GM18907 (cell line): ENCODE measurements at regions not wholly inside any gene's neighbourhood (a gene's known extent, or its start where the extent isn't known, plus 50 kb on each side); places are given as distances from the start of the nearest gene placed in this dataset.
"Not testable (repeated sequence)": the region's sequence is repeated elsewhere in the genome, so short reads cannot be mapped to it uniquely, and the experiment has no call there.

Experiments
- ATAC-seq: cut with Tn5 transposase; IDR thresholded peaks from one replicate; pipeline ENCODE4 v1.9.1; 2021; ENCODE audit warnings: mild to moderate bottlenecking, moderate library complexity; ENCODE audit not compliant: unreplicated experiment

DNA sequence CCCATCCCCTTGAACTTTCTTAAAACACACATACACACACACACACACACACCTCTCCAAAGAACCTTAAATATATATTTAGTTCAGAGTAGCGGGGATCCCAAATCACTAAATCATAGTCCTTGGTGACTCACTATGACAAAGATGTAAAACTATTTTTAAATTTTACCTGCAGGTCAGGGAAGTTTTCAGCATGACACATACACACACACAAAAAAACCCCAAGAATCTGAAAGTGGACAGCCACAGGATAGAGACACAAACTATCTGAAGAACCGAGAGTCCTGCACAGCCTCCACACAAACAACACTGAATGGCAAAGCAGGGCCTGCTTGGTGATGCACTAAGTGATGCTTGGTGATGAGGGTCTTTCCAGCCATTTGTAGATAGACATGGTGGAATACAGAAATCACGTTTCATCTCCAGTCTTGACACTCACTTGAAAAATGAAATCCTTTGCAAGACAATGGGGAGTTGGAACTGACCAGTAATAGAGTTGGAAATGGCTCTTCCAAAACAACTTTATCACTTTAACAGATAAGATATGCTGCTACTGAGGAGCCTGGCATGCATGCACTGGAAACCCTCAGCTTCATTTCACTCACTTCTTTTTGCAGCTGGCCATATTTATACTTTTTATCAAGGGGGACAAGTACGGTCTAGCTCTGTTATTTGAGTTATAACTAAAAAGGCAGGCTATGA lies 307.3 kb downstream of the RAPGEF2 start:
- ATAC-seq, result no peak

DNA sequence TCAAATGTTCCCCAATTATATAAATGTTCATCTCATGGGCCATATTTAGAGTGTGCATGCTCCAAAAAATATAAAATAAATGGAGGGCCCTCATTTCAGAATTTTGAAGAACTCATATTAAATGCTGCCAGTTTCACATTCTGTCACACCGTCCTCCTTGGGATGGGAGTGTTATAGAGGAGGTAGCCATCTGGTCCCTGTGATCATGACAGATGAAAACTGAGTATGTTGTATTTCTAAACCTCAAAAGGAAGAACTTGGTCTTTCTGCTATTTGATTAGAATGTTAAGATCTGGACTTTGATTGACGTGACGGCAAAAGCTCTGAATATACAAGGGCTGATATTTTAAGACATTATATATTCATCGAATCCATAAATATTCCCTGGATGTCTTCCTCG lies 308.0 kb downstream of the RAPGEF2 start:
- ATAC-seq, result no peak

DNA sequence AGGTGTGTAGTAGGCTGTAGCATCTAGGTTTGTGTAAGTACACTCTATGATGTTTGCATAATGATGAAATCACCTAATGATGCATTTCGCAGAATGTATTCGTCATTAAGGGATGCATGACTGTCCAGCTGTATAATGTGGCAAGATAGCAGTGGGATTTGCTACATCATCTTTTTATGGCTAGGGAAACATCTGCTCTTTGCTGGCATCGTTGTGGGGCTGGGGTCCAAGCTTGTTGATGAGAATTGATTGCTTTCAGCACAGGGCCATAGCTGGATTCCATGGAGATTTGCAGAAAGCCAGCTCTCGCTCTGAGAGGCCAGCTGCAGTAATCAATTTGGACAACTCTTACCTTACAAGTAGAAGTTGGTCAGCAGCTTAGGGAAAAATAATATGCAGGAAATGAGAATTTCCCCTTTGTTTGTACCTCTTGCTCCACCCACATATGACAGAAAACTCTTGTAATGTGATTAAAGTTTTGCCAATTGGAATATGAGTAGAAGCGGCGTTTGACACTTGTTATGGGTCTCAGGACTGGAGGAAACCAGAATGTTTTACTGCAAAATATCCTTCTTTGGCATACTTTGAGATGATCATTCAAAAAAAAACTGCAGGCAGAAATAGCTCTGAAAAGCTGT lies 310.5 kb downstream of the RAPGEF2 start:
- no peak for ATAC-seq

- no peak for ATAC-seq
These were observed 311.4 kb downstream of the RAPGEF2 start for GRCh38 chr4:159414305-159414704.

DNA sequence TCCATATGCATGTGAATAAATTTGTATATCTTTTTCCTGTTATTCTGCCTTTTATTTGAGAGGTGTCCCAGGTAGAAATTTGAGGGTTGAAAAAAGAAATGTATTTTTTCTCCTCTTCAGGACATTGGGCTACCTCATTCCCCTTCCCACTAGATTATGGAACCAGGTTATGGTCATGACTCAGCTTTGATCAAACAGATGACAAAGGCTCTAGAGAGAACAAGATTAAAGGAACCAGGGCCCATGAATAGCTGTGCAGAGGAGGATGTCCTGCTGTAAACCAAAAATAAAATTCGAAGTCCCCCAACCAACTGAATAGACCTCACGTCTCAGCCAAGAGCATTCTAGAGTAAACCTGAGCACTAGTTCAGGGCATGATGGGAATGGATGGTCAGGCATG lies 313.2 kb downstream of the RAPGEF2 start:
- ATAC-seq, result no peak

DNA sequence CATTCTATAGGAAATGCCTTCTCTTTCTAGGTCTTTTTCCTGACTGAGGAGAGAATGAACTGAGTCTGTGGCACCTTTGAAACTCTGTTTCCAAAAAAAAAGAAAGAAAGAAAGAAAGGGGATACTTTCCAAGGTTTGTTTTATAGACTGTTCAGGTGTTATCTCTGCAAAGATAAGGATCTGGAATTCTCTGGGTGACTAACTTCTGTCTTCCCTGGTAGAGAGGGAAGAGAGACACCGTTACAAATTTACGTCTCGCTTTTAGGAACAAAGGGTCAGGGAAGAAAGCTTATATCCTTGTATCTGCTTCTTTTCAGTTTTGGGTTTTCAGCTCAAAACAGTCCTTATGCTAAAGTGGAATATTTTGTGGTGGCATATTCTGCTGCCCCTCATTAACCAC lies 314.1 kb downstream of the RAPGEF2 start:
- no peak for ATAC-seq

GRCh38 chr4:159420162-159421057 lies 317.5 kb downstream of the RAPGEF2 start:
- ATAC-seq, result no peak

- not testable (repeated sequence) for ATAC-seq
These were observed 318.2 kb downstream of the RAPGEF2 start for GRCh38 chr4:159421058-159421419.

GRCh38 chr4:159422019-159422418 lies 319.1 kb downstream of the RAPGEF2 start:
- no peak for ATAC-seq

- no peak for ATAC-seq
These were observed 319.7 kb downstream of the RAPGEF2 start for GRCh38 chr4:159422626-159423025.

DNA sequence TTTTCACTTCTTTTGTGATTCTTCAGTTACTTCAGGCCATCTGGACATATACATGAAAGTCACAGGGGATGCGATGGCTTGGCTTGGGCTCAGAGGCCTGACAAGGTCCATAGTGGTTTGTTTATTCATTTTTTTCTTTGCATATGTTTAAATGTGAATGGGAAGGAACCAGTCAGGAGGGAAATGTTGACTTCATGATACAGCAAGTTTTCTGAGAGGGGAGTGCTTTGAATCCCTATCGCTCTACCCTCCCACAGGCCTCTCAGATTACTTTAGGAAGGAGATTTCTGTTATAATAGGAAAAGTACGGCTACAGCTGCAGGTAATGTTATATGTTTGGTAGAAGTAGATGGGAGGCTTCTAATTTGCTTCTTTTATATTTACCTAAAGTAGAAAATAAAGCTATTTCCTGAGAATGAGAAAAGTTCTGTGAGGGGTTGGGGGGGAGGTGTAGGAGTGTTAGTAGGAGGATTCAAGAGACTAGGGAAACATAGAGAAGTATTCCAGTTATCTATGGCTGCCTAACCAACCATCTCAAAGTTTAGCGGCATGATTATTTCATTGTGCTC lies 322.9 kb downstream of the RAPGEF2 start:
- no peak for ATAC-seq

GRCh38 chr4:159428293-159428692 lies 325.4 kb downstream of the RAPGEF2 start:
- no peak for ATAC-seq

DNA sequence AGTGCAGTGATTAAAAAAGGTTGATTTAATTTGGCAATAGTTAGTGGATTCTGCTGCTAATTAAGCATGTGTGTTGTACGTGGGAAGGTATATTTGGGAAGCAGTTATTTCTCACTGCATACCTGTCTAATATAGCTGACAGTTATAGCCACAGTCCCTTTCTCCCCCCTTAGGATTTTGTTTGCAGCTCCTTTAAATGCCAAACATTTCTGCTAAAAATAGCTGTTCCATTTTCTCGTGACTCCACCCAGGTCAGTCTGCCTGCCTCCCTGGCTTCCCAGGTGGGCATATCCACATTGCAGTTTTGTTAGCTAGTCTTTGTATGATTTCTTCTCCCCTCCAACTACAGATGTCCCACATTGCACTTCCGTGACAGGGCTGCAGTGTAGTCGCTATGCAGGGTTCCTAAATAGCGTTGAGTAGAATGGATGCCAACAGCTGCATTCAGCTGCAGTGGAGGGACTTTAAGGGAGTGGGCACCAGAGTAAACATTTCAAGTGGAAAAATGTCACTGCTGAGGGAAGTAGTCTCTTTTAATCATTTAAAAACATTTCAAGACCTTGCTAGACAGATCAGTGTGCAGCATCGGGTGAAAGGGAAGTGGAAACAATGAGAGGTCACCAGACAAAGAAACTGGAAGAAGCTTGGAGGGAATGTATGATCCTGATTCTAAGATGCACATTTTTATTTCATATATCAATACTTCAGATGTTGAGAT lies 326.3 kb downstream of the RAPGEF2 start:
- ATAC-seq, result no peak

GRCh38 chr4:159429693-159430035 lies 326.8 kb downstream of the RAPGEF2 start:
- ATAC-seq, result no peak

DNA sequence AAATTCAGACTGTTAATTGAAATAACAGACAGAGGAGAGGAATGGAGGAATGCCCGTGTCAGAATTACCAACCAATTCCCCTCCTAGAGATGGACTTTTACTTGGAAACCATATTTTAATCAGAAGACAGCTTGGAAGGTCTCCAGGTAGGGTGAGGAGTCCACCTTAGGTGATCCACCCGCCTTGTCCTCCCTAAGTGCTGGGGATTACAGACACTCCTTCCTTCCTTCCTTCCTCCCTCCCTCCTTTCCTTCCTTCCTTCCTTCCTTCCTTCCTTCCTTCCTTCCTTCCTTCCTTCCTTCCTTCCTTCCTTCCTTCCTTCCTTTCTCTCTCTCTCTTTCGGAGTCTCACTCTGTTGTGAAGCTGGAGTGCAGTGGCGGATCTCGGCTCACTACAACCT lies 328.0 kb downstream of the RAPGEF2 start:
- no peak for ATAC-seq

DNA sequence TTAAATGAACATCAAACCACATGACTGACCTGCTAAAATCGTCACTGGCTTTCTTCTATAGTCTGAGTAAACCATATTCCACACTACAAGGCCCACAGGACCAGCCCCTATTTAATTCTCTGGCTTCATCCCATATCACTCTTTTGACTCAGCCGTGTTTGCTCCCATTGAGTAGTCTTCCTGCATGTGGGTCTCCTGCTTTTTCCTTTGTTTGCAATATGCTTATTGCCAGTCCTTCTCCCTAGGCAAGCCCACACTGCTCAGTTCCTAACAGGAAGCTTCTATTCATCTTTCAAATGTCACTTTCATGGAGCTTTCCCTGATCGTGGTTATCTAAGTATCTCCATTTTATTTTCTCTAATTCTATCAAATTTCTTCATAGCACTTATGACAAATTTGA lies 329.6 kb downstream of the RAPGEF2 start:
- ATAC-seq, result no peak

- ATAC-seq, result no peak
These were observed 330.5 kb downstream of the RAPGEF2 start for GRCh38 chr4:159433337-159433736.

- ATAC-seq, result no peak
These were observed 331.4 kb downstream of the RAPGEF2 start for GRCh38 chr4:159434114-159434870.

DNA sequence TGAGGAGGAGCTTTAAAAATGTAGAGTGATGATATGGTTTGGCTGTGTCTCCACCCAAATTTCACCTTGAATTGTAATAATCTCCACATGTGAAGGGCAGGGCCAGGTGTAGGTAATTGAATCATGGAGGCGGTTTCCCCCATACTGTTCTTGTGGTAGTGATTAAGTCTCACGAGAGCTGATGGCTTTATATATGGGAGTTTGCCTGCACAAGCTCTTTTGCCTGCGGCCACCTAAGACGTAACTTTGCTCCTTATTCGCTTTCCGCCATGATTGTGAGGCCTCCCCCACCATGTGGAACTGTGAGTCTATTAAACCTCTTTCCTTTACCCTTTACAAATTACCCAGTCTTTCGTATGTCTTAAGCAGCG lies 332.0 kb downstream of the RAPGEF2 start:
- ATAC-seq, result no peak

- peak; percentile 69 for ATAC-seq
These were observed 332.7 kb downstream of the RAPGEF2 start for GRCh38 chr4:159435561-159436023.
